AG10803 (cell line): ENCODE measurements at regions not wholly inside any gene's neighbourhood (a gene's known extent, or its start where the extent isn't known, plus 50 kb on each side); places are given as distances from the start of the nearest gene placed in this dataset.

Experiments used
- DNase-seq: peaks from one replicate; pipeline ENCODE4 v3.0.0; 2010; ENCODE audit warnings: low read depth
- H3K4me3 ChIP-seq: 2 replicates; pipeline ENCODE4 v1.5.1; 2011; ENCODE audit warnings: mild to moderate bottlenecking, low read length, control low read depth
- TF ChIP-seq, protein P1 (sequence below): conservative IDR thresholded peaks from 2 replicates; pipeline ENCODE4 v1.5.1; 2011; ENCODE audit warnings: mild to moderate bottlenecking, low read length, control low read depth, inconsistent platforms

GRCh38 chr6:135789375-135790050 is 62.0 kb upstream of the PDE7B start:
- no peak for DNase-seq
- no peak overlapping the region for H3K4me3 ChIP-seq
- TF ChIP-seq, protein P1, sequence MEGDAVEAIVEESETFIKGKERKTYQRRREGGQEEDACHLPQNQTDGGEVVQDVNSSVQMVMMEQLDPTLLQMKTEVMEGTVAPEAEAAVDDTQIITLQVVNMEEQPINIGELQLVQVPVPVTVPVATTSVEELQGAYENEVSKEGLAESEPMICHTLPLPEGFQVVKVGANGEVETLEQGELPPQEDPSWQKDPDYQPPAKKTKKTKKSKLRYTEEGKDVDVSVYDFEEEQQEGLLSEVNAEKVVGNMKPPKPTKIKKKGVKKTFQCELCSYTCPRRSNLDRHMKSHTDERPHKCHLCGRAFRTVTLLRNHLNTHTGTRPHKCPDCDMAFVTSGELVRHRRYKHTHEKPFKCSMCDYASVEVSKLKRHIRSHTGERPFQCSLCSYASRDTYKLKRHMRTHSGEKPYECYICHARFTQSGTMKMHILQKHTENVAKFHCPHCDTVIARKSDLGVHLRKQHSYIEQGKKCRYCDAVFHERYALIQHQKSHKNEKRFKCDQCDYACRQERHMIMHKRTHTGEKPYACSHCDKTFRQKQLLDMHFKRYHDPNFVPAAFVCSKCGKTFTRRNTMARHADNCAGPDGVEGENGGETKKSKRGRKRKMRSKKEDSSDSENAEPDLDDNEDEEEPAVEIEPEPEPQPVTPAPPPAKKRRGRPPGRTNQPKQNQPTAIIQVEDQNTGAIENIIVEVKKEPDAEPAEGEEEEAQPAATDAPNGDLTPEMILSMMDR, result no peak

DNA sequence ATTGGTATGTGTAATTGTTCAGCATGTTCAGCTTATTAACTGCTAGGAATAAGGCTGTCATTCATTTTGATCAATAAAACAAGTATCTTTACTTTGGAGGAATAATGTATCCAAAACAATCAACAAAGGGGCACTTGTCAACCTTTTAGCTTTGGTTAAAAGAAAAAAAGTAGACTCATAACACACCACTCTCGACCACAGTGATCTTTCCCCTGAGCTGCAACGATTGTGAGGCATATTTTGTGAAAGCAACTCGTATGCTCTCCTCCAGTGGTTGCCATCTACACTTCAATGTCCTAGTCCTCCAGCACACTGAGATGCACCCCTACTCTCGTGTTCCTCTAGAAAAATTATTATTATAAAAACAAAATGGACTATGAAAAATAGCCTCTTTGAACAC is 60.1 kb upstream of the PDE7B start:
- DNase-seq, result no peak
- no peak overlapping the region for H3K4me3 ChIP-seq
- TF ChIP-seq, protein P1, result no peak

GRCh38 chr6:135796643-135797305 is 54.7 kb upstream of the PDE7B start:
- peak; percentile 30 for DNase-seq
- TF ChIP-seq, protein P1, result no peak
- H3K4me3 ChIP-seq, result no peak overlapping the region

DNA sequence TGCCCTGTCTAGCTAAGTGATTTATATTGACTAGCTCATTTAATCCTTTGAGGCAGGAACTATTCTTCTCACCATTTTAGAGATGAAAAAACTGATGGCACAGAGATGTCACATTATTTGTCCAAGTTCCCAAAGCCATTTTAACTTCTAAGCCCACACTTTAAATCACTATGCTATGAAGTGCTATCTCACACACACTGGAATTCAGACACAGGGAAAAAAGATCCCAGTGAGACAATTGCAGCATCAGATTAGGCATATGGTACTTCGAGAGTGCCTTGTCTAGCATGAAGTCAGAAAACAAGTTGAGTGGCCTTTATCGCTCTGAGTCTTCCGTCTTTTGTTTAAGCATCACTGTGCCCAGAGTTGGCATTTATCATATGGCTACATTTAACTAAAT is 54.1 kb upstream of the PDE7B start:
- TF ChIP-seq, protein P1, result no peak
- DNase-seq, result no peak
- H3K4me3 ChIP-seq, result no peak overlapping the region

DNA sequence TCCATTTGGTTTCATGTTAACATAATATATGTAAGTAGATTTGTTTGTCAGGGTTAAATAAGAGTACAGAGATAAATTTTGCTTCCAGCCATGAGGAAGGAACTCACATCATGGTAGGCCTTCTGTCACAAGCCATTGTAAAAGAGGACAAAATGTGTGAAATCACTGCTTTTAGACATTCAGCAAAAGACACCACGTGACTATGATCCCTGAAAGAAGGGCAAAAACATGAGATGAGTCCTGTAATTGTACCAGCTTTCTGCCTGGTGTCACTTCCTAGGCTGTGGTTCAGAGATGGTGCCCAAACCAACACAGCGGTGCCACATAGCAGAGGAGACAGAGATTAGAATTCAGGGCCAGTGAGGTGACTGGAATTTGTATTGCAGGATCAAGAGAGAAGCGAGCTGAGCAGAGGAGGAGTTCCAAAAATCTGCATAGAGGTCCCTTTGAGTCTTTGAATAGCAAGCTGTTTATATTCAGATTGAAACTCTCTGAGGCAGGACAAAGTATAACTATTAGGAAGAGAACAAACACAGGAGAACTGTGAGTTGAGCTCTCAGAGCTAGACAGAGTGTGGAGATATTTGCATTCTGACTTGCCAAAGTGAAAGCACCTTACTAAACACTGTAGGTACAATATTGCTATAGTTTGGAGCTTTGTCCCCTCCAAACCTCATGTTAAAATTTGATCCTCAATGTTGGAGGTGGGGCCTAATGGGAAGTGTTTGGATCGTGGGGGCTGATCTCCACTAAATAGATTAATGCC is 52.6 kb upstream of the PDE7B start:
- no peak overlapping the region for H3K4me3 ChIP-seq
- no peak for DNase-seq
- TF ChIP-seq, protein P1, result no peak
